ENCODE measurements at regions not wholly inside any gene's neighbourhood (a gene's known extent, or its start where the extent isn't known, plus 50 kb on each side); places are given as distances from the start of the nearest gene placed in this dataset.

DNA sequence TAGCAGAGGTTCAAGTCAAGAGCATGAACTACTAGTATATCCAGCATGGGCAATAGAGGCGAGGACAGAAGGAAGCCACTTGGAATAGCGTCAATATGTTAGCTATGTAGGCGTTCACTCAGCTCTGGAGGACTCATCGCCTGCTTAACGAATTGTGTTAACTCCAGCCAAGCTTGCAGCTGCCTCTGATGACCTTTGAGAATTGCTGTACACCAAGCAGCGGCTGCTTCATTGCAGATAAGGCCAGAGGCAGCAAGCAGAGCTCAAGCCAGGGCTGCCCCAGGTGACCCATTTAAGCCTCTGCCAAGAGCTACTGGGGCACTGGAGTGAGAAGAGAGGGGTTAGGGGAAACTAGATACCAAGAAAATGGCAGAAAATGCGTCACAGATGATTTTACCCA, 160.2 kb upstream of the IGFBP7 start:
- TF ChIP-seq, protein P1, sequence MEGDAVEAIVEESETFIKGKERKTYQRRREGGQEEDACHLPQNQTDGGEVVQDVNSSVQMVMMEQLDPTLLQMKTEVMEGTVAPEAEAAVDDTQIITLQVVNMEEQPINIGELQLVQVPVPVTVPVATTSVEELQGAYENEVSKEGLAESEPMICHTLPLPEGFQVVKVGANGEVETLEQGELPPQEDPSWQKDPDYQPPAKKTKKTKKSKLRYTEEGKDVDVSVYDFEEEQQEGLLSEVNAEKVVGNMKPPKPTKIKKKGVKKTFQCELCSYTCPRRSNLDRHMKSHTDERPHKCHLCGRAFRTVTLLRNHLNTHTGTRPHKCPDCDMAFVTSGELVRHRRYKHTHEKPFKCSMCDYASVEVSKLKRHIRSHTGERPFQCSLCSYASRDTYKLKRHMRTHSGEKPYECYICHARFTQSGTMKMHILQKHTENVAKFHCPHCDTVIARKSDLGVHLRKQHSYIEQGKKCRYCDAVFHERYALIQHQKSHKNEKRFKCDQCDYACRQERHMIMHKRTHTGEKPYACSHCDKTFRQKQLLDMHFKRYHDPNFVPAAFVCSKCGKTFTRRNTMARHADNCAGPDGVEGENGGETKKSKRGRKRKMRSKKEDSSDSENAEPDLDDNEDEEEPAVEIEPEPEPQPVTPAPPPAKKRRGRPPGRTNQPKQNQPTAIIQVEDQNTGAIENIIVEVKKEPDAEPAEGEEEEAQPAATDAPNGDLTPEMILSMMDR (IDR thresholded peaks at IDR 0.05): no peak
- no peak for TF ChIP-seq POLR2A (IDR thresholded peaks at IDR 0.05)

Data from heart left ventricle (tissue), 13 donors.